PC-9 (cell line): ENCODE measurements at regions not wholly inside any gene's neighbourhood (a gene's known extent, or its start where the extent isn't known, plus 50 kb on each side); places are given as distances from the start of the nearest gene placed in this dataset.

Experiments used
- BruUV-seq: library from RNA; stranded (reverse); fragments of 400-500 nt; replicated peaks from 2 replicates; lab custom pipeline; 2021; lab: Mats Ljungman, UMichigan
- CTCF ChIA-PET: fragments of 300-600 bp; sonication (Branson Sonifier 250); formaldehyde crosslinking; loops from one replicate; lab custom pipeline; 2022; ENCODE audit warnings: antibody characterized with exemption; lab: Charles Lee
- POLR2A ChIA-PET: fragments of 300-600 bp; sonication (Branson Sonifier 250); formaldehyde crosslinking; loops from one replicate; lab custom pipeline; 2022; ENCODE audit warnings: antibody characterized with exemption; ENCODE audit not compliant: unreplicated experiment; lab: Charles Lee
- DNase-seq, 2 experiments: peaks; one replicate each; pipeline versions ENCODE4 v3.0.0 to v3.0.0-alpha.2; 2015 to 2022; ENCODE audit warnings: mixed read lengths in 1 of 2
- H2AFZ ChIP-seq: fragments of 200-600 bp; sonication (generic); 2 replicates; pipeline ENCODE4 v1.8.1; 2017; ENCODE audit warnings: antibody characterized with exemption
- H3F3A ChIP-seq: fragments of 200-600 bp; sonication (generic); 2 replicates; pipeline ENCODE4 v1.8.1; 2017; ENCODE audit warnings: antibody characterized with exemption, mild to moderate bottlenecking, low read depth; ENCODE audit not compliant: insufficient read depth
- H3K27ac ChIP-seq: fragments of 200-600 bp; sonication (generic); 2 replicates; pipeline ENCODE4 v1.6.1; 2016; ENCODE audit warnings: mixed run types
- H3K27me3 ChIP-seq: fragments of 200-600 bp; sonication (generic); 2 replicates; pipeline ENCODE4 v1.6.1; 2016; ENCODE audit warnings: low read depth, mixed run types; ENCODE audit not compliant: insufficient read depth
- H3K36me3 ChIP-seq: fragments of 200-600 bp; sonication (generic); 2 replicates; pipeline ENCODE4 v1.6.1; 2016; ENCODE audit warnings: low read depth, mixed run types
- H3K4me1 ChIP-seq: fragments of 200-600 bp; sonication (generic); replicated peaks from 2 replicates; pipeline ENCODE4 v1.6.1; 2016; ENCODE audit warnings: mixed run types; ENCODE audit not compliant: insufficient read depth
- H3K4me2 ChIP-seq: fragments of 200-600 bp; sonication (generic); 2 replicates; pipeline ENCODE4 v1.6.1; 2017; ENCODE audit warnings: mixed run types
- H3K4me3 ChIP-seq: fragments of 200-600 bp; sonication (generic); 2 replicates; pipeline ENCODE4 v1.6.1; 2016; ENCODE audit warnings: mixed run types
- H3K79me2 ChIP-seq: fragments of 200-600 bp; sonication (generic); 2 replicates; pipeline ENCODE4 v1.6.1; 2017; ENCODE audit warnings: low read depth, mixed run types
- H3K9me2 ChIP-seq: fragments of 200-600 bp; sonication (generic); 2 replicates; pipeline ENCODE4 v1.8.1; 2017; ENCODE audit warnings: mild to moderate bottlenecking; ENCODE audit not compliant: insufficient read depth
- H3K9me3 ChIP-seq: fragments of 200-600 bp; sonication (generic); 2 replicates; pipeline ENCODE4 v1.8.1; 2016; ENCODE audit warnings: low read depth; ENCODE audit not compliant: insufficient read depth
- H4K20me1 ChIP-seq: fragments of 200-600 bp; sonication (generic); 2 replicates; pipeline ENCODE4 v1.8.1; 2017; ENCODE audit not compliant: insufficient read depth
- CTCF ChIP-seq: fragments of 200-600 bp; sonication (generic); conservative IDR thresholded peaks from 2 replicates; pipeline ENCODE4 v1.6.1; 2017; ENCODE audit warnings: mixed run types, antibody characterized with exemption, mild to moderate bottlenecking, moderate library complexity
- EZH2 ChIP-seq: fragments of 200-600 bp; sonication (generic); IDR thresholded peaks from 2 replicates; pipeline ENCODE4 v1.8.0; 2017; ENCODE audit warnings: antibody characterized with exemption, low read depth
- intact Hi-C: fragments of 100-400 bp; cut with micrococcal nuclease; formaldehyde crosslinking; loops from one replicate; pipeline ENCODE4 v1.10.0; 2022; ENCODE audit not compliant: unreplicated experiment

- Histone ChIP-seq H3K27me3 (no peaks in the 10 kb centered on the region), H3K4me2 (no peak overlapping the region), H4K20me1 (no peaks in the 10 kb centered on the region), H2AFZ (no peak overlapping the region), H3K4me1 (peaks cover 25% of the 10 kb centered on the region), H3K9me3 (no peaks in the 10 kb centered on the region), H3K36me3 (no peaks in the 10 kb centered on the region), H3K9me2 (no peaks in the 10 kb centered on the region), H3F3A (0 out of 2 replicates have a peak, but pooled peaks cover 9% of the 10 kb centered on the region), H3K27ac (no peak overlapping the region), H3K79me2 (no peaks in the 10 kb centered on the region), H3K4me3 (no peak overlapping the region)
- no peak for DNase-seq
- no TSS peak for BruUV-seq
- ChIA-PET CTCF (no interaction called here), POLR2A (no interaction called here)
- TF ChIP-seq CTCF = no peak
- no peak for TF ChIP-seq EZH2
- intact Hi-C loops = loop anchor here (10.0 kb wide), 1 partner anchor 73 kb away; the partner anchor contains the start of gene RASA1
Observed at GRCh38 chr5:87191645-87192044, 76.0 kb upstream of the RASA1 start.

GRCh38 chr5:87195104-87195591 lies 72.5 kb upstream of the RASA1 start:
- no TSS peak for BruUV-seq
- Histone ChIP-seq H3K4me1 (peaks cover 18% of the 10 kb centered on the region), H2AFZ (peak overlapping the region; percentile 3; the same call in 1 of the 2 replicates), H3K27ac (peak overlapping the region; percentile 29; the same call in 1 of the 2 replicates), H3K9me3 (no peaks in the 10 kb centered on the region), H3K79me2 (no peaks in the 10 kb centered on the region), H3F3A (0 out of 2 replicates have a peak, but pooled peaks cover 9% of the 10 kb centered on the region), H3K36me3 (no peaks in the 10 kb centered on the region), H3K9me2 (no peaks in the 10 kb centered on the region), H4K20me1 (no peaks in the 10 kb centered on the region), H3K4me2 (peak overlapping the region; percentile 17; the same call in 1 of the 2 replicates), H3K4me3 (no peak overlapping the region), H3K27me3 (no peaks in the 10 kb centered on the region)
- ChIA-PET POLR2A (interaction anchor here (0.7 kb wide), 2 partner anchors 40 to 74 kb away, joined by 4 to 5 read pairs; no protein-coding TSS in a partner anchor), CTCF (no interaction called here)
- intact Hi-C loops = loop anchor here (10.0 kb wide), 1 partner anchor 70 kb away; the partner anchor contains the start of gene RASA1
- no peak for TF ChIP-seq CTCF
- TF ChIP-seq EZH2 = no peak
- peak in 1 of 2 experiments; percentile 40 for DNase-seq

GRCh38 chr5:87195616-87196015 lies 72.1 kb upstream of the RASA1 start:
- Histone ChIP-seq H3K4me1 (peaks cover 18% of the 10 kb centered on the region), H3F3A (0 out of 2 replicates have a peak, but pooled peaks cover 9% of the 10 kb centered on the region), H3K4me3 (no peak overlapping the region), H2AFZ (no peak overlapping the region; the same call in 1 of the 2 replicates), H3K79me2 (no peaks in the 10 kb centered on the region), H3K9me2 (no peaks in the 10 kb centered on the region), H3K9me3 (no peaks in the 10 kb centered on the region), H4K20me1 (no peaks in the 10 kb centered on the region), H3K27ac (peak overlapping the region; percentile 29; the same call in 1 of the 2 replicates), H3K36me3 (no peaks in the 10 kb centered on the region), H3K27me3 (no peaks in the 10 kb centered on the region), H3K4me2 (peak overlapping the region; percentile 17; the same call in 1 of the 2 replicates)
- TF ChIP-seq CTCF (no peak), EZH2 (no peak)
- DNase-seq = no peak
- POLR2A ChIA-PET = interaction anchor here (0.7 kb wide), 1 partner anchor 40 kb away, joined by 4 read pairs; no protein-coding TSS in a partner anchor
- CTCF ChIA-PET = no interaction called here
- BruUV-seq = no TSS peak
- intact Hi-C loops = loop anchor here (10.0 kb wide), 1 partner anchor 69 kb away; the partner anchor contains the start of gene RASA1
